ENCODE measurements at regions not wholly inside any gene's neighbourhood (a gene's known extent, or its start where the extent isn't known, plus 50 kb on each side); places are given as distances from the start of the nearest gene placed in this dataset.

GRCh38 chr16:62565706-62566105 lies 529.5 kb upstream of the CDH8 start:
- DNase-seq, result no peak

DNA sequence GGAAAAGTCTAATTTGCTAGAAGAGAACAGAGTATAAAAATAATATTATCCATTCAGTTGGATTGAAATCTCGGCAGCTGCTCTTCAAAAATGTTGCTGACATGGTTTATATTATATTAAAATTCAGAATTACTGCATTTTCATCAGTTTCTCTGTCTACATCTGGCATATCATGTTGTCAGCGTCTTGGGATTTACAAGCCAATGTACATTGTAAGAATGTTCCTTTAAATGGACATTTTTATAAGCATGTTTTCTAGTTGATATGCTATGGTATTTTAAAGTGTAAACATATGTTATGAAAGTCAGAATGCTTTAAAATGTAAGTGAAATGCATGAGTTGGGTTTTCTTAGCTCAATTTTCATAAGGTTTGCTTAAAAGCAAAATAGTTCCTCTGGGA lies 528.1 kb upstream of the CDH8 start:
- DNase-seq, result no peak

DNA sequence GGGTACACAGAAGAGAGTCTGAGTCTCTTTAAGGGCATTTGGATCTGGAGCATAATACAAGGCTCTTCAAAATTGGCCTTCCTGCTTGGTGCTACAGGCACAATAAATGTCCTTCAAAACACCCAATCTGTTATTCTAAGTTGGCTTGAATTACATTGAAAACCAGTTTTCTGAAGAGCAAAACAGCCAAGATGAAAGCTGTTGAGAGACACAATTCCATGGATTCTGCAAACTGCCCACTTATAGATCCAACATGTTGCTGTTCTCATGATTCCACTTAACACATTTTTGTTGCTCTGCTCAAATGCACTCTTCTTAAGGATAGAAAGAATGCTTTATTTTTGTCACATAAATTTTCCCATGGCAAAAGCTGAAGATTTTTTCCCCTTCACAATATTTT lies 525.9 kb upstream of the CDH8 start:
- no peak for DNase-seq

- no peak for DNase-seq
These were observed 513.6 kb upstream of the CDH8 start for GRCh38 chr16:62549875-62550274.

DNA sequence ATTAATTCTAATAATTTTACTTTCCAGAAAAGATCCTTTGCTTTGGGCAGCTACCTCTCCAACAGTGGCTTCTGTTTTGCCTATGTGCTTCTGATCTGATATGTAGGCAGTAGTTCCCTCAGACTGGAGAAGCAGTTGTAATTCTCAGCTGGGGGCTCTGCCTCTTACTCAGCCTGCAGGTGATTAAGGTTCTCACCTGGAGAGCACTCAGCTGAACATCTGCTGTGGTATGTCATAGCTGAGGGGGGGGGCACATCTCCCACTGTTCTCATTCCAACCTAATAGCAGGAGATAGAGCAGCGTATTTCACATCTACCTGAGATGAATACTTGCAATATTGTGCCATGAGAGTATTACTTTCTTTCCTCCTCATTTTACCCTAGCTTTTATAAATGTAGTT lies 511.9 kb upstream of the CDH8 start:
- DNase-seq, result no peak

GRCh38 chr16:62546701-62547100 lies 510.5 kb upstream of the CDH8 start:
- no peak for DNase-seq

GRCh38 chr16:62545039-62545438 lies 508.8 kb upstream of the CDH8 start:
- DNase-seq, result no peak

- no peak for DNase-seq
These were observed 507.3 kb upstream of the CDH8 start for GRCh38 chr16:62543516-62543915.

DNA sequence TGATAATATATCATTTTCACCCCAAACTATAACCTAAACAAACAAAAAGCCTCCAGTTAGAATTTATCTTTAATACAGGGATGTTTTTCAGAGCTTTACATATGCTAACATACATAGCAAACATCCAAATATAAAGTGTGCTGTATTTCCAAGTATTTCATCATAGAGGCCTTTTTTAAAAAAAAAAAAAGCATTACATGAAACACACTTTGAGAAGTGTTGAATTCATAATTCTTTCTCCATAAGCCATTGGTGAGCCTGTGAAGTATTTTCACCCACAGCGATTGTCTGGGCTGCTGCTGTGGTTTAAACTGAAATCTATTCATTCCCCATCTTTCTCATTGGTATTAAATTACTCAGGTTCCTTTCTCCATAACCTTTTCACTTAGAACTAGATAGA lies 503.4 kb upstream of the CDH8 start:
- no peak for DNase-seq

GRCh38 chr16:62530426-62530825 lies 494.2 kb upstream of the CDH8 start:
- DNase-seq, result no peak

GRCh38 chr16:62516001-62516400 lies 479.8 kb upstream of the CDH8 start:
- DNase-seq, result no peak

GRCh38 chr16:62503073-62503472 lies 466.8 kb upstream of the CDH8 start:
- no peak for DNase-seq

DNA sequence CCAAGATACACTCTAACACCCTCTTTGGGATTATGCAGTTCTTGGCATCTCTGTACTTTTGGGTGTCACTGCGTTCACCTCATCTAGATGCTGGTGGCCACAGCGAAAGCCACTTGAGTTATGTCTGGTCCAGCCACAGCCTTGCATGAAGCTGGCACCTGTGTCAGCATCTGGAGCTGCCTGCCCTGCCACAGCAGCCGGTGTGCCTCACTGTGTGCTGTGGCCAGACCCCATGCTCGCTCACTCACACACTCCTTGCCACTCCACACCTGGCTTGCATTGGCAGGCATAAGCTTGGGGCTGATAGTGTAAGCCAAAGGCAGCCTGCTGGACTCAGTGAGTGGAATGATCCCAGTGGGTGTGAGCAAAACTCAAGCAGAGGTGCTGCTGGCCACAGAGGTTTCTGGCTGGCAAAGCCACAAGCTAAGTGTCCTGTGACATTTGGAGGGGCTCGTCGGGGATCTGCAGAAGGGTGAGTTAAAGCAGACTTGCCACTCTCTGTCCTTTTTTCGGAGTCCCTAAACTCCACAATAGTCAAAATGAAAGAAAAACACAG lies 442.7 kb upstream of the CDH8 start:
- no peak for DNase-seq

DNA sequence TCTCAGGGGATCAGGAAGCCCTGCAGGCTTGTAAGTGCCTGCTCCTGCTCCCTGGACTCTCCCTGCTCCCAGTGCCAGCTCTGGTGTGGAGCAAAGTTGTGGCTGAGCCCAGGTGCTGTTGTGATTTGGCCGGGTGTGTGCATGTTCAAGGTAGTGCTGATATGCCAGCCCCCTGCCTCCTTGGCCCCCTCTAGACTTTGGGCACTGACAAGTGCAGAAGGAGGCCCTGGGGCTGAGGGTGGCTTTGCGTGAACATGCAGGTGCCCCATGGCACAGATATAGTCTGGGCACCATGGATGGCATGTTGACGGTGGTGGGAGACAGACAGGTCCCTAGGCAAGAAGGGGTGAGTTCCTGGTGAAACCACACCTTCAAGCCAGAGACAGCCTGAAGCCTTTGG lies 441.6 kb upstream of the CDH8 start:
- DNase-seq, result no peak

DNA sequence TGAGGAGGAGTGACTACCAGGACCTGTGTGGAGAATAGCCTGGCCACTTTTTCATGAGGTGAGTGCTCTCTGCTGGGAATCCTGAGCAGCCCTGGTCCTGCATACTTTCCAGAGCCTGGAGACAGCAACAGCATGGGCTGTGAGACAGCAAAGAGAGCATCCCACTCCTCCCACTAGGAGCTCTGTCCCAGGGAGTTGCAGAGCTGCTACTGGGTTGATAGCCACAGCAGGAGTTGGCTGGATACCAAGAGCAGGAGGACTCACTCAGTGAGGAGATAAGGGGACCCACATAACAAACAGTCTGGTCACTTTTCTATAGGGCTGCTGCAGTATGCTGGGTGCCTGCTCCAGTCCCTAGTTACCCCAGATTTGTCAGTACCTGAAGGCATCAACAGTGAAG lies 439.3 kb upstream of the CDH8 start:
- no peak for DNase-seq

GRCh38 chr16:62462971-62463370 lies 426.7 kb upstream of the CDH8 start:
- no peak for DNase-seq

- DNase-seq, result no peak
These were observed 414.1 kb upstream of the CDH8 start for GRCh38 chr16:62450291-62450690.

- no peak for DNase-seq
These were observed 409.7 kb upstream of the CDH8 start for GRCh38 chr16:62445909-62446308.

DNA sequence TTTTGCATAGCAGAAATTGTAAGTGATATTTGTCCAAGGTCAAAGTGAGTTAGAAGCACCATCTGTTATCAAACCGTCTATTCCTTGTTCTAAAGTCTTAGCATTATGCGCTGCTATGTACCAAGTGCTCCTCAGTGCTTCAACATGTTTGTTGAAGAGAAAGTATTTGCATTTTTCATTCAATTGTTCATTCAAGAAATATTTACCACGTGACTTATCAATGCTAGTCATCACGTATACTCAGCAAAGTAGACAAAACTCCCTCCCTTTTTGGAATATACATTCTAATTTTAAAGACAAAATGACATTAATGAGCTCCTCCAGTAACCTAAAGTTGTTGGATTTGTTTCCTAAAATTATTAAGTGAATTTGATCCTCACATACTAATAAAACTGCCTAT lies 388.0 kb upstream of the CDH8 start:
- no peak for DNase-seq

- DNase-seq, result no peak
These were observed 372.5 kb upstream of the CDH8 start for GRCh38 chr16:62408760-62409159.

GRCh38 chr16:62406387-62406786 lies 370.1 kb upstream of the CDH8 start:
- no peak for DNase-seq

DNA sequence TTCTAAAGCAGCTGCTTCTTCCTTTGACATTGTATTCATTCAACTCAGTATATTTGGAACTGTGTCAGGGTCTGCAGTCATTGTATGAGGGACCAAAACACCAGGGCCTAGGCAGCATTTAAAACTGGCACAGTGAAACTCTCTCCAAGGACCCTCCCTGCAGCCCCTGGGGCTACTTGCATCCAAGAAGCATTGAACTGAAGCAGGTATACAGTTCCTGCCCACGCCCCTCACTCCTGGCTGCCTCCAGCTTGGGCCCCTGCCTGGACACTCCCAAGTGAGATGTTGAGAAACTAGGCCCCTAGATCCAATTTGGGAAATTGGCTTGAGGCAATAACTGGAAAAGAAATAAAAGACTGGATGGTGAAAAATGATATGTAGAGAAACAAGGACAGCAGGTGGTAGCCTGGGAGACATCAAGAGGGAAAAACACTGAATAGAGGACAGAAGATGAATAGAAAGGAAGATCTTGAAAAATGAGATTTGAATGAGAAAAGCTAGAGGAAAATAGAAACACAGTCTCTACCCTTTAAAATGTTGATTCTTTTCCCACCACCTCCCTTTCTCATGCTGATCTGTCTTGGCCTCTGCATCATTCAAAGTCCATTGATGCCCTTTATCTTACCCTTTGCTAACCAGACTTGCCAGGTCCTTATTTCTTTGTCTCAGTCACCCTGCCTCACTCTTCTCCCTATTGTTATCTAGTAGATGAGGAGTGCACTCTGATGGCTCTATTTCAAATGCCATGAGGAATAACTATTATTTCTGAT lies 368.8 kb upstream of the CDH8 start:
- DNase-seq, result no peak

- no peak for DNase-seq
These were observed 356.5 kb upstream of the CDH8 start for GRCh38 chr16:62392698-62393097.

DNA sequence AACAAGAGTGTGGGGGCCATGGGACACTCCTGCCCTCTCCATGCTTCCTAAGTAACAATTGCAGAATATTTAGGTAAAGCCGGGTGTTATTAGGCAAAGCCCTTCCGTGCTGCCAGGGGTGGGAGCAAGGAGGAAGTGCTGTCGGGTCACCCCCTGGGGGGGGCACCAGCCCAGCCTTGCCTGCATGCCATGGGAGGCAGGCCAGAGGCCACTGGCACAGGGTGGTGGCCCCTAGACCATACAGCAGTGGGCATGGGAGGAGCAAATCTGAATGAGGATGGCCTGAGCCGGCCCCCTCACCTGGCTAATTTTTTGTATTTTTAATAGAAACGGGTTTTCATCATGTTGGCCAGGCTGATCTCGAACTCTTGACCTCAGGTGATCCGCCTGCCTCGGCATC lies 355.7 kb upstream of the CDH8 start:
- DNase-seq, result no peak

GRCh38 chr16:62391134-62391533 lies 354.9 kb upstream of the CDH8 start:
- DNase-seq, result no peak

Measured in SHP77 treated with DMSO at 0.1 percent for 48 hours (cell line).